HG02610 (cell line): ENCODE measurements at regions not wholly inside any gene's neighbourhood (a gene's known extent, or its start where the extent isn't known, plus 50 kb on each side); places are given as distances from the start of the nearest gene placed in this dataset.

Experiments used
- ATAC-seq: cut with Tn5 transposase; IDR thresholded peaks from one replicate; pipeline ENCODE4 v1.9.1; 2021; ENCODE audit warnings: mild to moderate bottlenecking, moderate library complexity; ENCODE audit not compliant: unreplicated experiment

GRCh38 chr1:218024211-218024720 is 260.8 kb upstream of the RRP15 start:
- no peak for ATAC-seq

GRCh38 chr1:218025454-218025853 is 259.6 kb upstream of the RRP15 start:
- no peak for ATAC-seq

GRCh38 chr1:218027152-218027551 is 257.9 kb upstream of the RRP15 start:
- no peak for ATAC-seq

- no peak for ATAC-seq
Observed at GRCh38 chr1:218030846-218031245, 254.2 kb upstream of the RRP15 start.

GRCh38 chr1:218031901-218032300 is 253.2 kb upstream of the RRP15 start:
- no peak for ATAC-seq

GRCh38 chr1:218034468-218034867 is 250.6 kb upstream of the RRP15 start:
- no peak for ATAC-seq

GRCh38 chr1:218048828-218049420 is 236.2 kb upstream of the RRP15 start:
- ATAC-seq: no peak

GRCh38 chr1:218049641-218050040 is 235.5 kb upstream of the RRP15 start:
- ATAC-seq: no peak

- no peak for ATAC-seq
Observed at GRCh38 chr1:218058730-218059129, 226.4 kb upstream of the RRP15 start.

GRCh38 chr1:218064426-218064825 is 220.7 kb upstream of the RRP15 start:
- ATAC-seq: no peak

- no peak for ATAC-seq
Observed at GRCh38 chr1:218066332-218066731, 218.8 kb upstream of the RRP15 start.

GRCh38 chr1:218068241-218068640 is 216.9 kb upstream of the RRP15 start:
- no peak for ATAC-seq

- no peak for ATAC-seq
Observed at GRCh38 chr1:218069180-218069579, 215.9 kb upstream of the RRP15 start.

- ATAC-seq: no peak
Observed at GRCh38 chr1:218073062-218073461, 212.0 kb upstream of the RRP15 start.

- no peak for ATAC-seq
Observed at GRCh38 chr1:218078916-218079315, 206.2 kb upstream of the RRP15 start.

- ATAC-seq: no peak
Observed at GRCh38 chr1:218079347-218079746, 205.7 kb upstream of the RRP15 start.

GRCh38 chr1:218079820-218080219 is 205.3 kb upstream of the RRP15 start:
- no peak for ATAC-seq

- ATAC-seq: no peak
Observed at GRCh38 chr1:218080863-218081262, 204.2 kb upstream of the RRP15 start.

GRCh38 chr1:218081358-218081757 is 203.7 kb upstream of the RRP15 start:
- ATAC-seq: no peak

GRCh38 chr1:218090459-218090858 is 194.6 kb upstream of the RRP15 start:
- ATAC-seq: no peak

- ATAC-seq: no peak
Observed at GRCh38 chr1:218101409-218101808, 183.7 kb upstream of the RRP15 start.

GRCh38 chr1:218108034-218108433 is 177.1 kb upstream of the RRP15 start:
- ATAC-seq: no peak

GRCh38 chr1:218112862-218113261 is 172.2 kb upstream of the RRP15 start:
- no peak for ATAC-seq
